ENCODE measurements at regions not wholly inside any gene's neighbourhood (a gene's known extent, or its start where the extent isn't known, plus 50 kb on each side); places are given as distances from the start of the nearest gene placed in this dataset.

DNA sequence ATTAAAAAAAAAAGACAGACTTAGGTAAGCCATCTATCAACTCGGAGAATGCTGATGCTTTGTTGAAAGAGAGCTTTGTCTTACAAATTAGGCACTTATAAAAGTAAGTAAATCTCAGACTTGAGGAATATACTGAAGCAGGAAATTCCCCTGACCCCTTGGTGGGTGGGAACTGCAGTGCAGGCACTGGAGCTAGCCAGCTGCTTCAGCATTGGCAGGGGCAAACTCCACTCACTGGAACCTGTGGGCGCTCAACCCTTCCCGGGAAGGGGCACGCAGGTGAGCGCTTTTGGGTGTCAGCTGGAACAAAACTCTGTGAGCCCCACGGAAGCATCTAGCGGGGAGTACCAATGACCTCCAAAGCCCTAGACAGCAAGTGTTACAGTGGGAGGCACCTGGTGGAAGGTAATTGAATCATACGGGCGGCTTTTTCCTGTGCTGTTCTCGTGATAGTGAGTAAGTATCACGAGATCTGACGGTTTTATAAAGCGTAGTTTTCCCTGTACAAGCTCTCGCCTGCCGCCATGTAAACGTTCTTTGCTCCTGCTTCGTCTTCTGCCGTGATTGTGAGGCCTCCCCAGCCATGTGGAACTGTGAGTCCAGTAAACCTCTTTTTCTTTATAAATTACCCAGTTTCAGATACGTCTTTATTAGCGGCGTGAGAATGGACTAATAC is 628.0 kb upstream of the CDH18 start:
- DNase-seq = no peak

DNA sequence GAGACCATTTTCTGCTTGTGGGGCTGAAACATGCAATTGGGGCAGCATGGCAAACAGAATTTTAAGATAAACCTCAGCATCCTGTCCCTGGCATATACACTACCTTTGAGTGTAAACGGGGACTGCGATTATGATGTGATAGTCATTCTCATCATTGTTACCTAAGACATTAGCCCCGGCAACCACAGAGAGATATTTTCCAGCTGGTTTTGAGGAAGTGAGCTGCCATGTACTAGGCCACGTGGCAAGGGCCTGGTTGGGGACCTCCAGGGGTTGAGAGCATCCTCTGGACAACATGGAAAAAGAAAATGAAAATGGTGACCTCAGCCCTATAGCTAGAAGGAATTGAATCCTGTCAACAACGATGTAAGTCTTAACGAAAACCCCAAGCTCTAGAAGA is 623.6 kb upstream of the CDH18 start:
- DNase-seq = no peak

DNA sequence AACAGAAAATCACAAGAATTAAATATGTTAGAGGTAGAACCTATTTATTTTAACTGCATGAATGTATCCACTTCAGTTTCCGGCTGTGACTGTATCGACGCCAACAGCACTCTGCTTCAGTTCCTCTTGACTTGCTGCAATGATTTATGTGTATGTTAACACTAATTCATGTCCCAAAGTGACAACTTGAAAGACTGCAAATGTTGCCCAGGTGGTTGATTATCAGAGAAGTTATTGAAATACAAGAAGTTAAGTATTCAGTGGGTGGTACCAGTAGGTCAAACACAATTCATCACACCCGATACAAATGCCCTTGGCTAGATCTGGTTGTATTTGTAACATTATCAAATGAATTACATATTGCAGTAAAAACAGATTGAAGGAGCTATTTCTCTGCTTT is 622.7 kb upstream of the CDH18 start:
- DNase-seq = no peak

DNA sequence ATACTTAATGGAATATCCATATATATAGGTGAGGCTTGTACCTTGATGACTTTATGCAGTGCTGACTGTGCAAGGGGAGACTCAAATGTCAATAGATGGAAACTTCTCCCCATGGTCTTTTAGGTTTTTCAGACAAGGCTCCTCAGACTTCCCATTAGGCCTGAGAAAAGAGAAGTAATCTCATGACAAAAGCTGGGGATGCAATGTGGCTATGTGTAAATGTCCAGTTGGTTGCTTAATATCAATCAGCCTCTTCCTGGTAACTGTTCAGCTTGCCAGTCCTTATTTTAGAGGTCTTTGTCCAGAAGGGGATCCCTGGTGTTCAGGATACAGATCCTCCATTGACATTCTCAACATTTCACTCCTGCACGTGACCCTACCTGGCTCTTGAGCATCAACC is 621.1 kb upstream of the CDH18 start:
- peak; percentile 26 to 28 for DNase-seq

DNA sequence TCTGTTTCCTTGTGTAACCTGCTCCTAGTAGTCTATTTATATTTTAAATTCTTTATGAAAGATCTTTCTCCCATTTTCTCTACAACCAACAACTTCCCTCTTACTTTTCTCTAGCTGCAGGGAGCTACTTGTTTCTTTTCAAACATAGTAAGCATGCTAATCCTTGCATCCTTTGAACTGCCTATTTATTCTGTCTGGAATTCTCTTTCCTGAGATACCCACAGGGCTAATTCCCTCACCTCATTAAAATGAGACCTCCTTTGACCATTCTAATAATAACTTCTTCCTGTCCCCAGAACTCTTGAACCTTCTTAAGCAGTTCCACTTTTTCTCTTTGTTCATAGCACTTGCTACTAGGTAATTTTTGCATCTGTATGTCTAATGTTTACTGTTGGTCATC is 620.6 kb upstream of the CDH18 start:
- DNase-seq = no peak

DNA sequence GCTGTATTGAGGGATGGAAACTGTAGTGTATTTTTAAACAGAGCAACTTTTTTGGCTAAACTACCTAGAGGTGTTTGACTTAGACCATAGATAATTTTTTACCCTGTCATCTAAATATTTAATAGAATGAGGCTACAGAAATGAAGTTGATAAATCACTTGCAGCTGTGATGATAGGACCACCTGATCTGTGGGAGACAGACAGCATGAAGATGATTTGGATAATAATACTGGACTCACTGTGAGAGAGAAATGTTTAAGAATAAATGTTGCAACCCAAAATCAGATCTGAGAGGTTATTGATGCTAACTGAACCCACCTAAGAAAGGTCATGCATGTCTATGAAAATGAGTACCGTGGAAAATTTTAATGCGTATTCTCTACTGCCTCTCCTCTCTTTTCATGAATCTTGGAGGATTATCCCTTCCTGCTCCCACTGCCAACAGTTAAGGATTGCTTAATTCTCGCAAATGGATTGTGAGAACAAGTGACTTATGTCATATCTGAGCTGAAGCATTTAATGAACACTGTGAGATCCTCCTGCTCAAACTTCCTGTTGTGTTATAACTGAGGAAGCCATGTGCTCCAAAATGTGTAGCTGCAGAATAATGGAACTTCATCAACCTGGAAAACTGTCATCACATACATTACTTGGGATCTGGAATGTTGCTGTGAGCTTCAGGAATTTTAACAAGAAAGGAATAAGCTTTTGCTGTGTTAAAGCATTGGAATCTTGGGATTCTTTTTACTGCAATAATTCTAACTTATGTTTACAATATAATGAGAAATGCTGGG is 617.9 kb upstream of the CDH18 start:
- no peak for DNase-seq

DNA sequence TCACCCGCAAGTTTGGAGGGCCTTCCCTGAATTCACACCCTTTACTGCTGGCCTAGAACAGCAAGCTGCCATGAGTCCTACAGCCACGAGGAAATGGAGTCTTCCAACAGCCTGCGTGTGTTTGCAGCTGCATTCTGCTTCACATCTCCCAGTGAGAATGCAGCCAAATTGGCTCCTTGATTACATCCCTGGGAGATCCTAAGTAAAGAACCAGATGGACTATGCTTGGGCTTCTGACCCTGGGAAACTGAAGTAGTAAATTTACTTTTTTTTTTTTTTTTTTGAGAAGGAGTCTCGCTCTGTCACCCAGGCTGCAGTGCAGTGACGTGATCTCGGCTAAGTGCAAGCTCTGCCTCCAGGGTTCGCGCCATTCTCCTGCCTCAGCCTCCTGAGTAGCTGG is 617.0 kb upstream of the CDH18 start:
- DNase-seq = no peak

DNA sequence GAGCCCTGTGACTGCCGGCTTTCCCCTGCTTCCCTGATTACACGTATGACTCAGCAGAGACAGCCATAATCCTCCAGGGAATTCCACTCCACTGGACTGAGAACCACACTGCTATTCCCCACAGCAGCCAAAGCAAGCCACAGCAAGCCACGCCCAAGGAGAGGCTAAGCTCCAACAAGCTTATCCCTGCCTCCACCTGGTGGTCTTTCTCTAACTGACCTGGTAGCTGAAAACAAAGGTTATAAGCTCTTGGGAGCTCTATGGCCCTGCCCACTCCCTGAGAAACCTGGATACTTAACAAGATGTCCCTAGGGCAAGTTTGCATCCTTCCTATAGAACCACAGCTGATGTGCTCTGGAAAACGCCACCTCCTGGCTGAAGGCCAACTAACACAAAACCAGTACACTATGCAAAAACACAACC is 613.7 kb upstream of the CDH18 start:
- DNase-seq = no peak

DNA sequence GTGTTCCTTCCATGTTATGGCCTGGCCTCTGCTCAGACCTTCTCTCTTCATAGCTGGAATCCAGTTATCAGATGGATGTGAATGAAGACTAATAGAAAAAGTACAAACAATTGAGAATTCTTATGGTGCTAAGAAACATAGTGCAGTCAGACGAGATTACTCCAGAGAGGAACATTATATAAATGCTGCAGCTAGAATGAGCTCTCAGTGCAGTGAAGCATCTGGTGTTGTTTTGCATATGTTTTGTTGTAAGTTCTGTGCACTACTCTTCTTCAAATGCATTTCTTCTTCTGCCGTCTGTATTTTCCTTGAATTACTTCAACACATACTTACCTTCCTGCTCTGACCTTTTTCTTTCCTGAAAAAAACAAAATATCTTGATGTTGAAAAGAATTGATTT is 602.4 kb upstream of the CDH18 start:
- DNase-seq = no peak

DNA sequence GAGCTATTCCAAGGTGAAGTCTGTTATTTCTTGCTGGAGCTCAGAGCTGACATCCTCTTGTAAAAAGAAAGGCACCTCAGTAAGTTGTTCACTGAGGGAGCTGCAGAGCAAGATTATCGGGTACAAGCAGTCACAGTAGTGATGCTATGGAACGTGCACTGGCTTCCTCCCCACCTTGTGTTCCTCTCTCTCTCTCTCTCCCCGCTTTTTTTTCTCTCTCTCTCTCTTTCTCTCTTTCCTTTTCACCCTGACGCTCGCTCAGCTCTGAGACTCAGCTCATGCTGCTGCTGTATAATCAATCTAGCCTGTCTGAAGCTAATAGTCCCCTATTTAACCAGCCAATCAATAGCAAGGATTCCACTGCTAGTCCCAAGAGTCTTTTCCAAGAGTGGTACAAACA is 587.6 kb upstream of the CDH18 start:
- DNase-seq = no peak

DNA sequence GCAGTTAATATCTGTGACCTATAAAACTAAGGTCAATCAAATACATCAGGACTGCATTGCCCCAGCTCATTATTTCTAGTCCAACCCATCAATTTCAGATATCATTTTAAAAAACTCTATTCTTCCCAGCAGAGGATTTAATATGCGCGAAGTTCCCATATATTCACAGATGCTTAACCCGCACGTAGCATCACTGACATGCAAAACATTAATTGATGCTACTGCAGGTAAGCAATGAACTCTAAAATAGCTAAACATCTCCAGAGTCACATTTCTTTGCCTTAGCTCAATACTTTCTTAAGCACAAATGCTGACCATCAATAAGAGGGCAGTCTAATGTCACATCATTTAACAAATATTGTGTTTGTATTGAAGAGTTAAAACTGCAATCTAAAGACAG is 586.6 kb upstream of the CDH18 start:
- DNase-seq = no peak

DNA sequence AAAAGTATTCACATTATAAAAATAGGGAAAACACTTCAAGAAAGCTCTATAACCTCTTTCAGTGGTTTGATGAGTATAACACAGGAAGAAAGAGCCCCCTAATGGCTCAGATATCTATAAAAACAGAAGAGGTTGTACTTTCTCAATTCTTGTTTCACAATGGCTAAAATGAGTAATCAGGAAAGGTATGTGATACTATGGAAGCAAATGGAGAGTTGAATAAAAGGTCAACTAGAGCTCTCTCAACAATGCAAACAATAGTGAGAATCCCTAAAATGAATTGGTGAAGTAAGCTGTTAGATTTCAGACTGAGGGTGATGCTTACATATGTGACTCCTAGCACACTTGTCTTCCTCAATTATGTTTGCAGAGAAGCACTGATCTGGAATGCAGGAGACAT is 584.6 kb upstream of the CDH18 start:
- no peak for DNase-seq

DNA sequence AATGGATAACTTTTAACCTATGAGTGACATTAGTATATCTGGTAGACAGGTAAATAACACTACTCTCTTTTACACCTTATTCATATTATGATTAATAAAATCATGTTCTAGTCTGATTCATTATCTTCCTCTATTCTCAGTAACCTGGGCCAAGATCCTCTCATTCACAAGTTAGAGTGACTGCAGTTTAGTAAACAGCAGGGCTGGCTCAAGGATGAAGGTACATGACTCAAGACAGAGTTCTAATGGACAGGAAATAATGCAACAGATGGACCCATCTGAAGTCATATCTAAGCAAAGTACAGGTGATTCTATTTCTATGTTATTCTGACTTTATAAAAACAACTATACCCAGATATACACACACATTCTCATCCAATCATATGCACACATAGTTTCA is 582.5 kb upstream of the CDH18 start:
- no peak for DNase-seq

DNA sequence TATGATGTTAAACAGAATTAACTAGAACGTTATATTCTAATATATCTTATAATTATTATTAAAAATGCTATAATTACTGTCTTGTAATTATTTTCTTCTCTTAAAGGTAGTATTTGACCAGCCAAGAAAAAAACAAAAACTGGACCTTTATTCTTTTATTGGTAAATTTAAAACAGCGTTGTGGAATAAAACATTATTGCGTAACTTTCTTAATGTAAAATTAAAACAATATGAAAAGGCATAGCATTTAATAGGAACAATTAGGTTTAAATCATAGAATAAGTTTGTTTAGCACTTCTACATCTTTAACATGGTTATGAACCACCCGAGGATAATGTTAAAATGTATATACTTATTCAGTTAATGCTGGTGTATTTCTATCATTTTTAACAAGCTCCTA is 574.5 kb upstream of the CDH18 start:
- DNase-seq = no peak

DNA sequence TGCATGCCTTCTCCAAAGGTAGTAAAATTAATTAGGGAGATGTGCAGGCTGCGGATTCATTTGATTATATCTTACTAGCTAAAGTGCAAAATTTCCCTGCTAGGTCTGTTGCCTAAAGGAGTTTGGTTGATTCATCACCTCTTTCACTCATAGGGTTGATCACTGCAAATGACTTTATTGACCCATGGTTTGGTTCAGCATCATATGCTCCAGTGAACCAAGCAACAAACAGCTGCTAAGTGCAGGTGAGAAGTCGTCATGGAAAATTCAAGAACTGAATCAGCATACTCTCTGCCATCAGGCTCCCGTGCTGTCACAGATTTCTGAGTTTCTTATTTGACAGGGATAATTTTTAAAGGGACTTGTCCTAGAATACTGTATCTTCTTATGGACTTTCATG is 571.8 kb upstream of the CDH18 start:
- DNase-seq = no peak

DNA sequence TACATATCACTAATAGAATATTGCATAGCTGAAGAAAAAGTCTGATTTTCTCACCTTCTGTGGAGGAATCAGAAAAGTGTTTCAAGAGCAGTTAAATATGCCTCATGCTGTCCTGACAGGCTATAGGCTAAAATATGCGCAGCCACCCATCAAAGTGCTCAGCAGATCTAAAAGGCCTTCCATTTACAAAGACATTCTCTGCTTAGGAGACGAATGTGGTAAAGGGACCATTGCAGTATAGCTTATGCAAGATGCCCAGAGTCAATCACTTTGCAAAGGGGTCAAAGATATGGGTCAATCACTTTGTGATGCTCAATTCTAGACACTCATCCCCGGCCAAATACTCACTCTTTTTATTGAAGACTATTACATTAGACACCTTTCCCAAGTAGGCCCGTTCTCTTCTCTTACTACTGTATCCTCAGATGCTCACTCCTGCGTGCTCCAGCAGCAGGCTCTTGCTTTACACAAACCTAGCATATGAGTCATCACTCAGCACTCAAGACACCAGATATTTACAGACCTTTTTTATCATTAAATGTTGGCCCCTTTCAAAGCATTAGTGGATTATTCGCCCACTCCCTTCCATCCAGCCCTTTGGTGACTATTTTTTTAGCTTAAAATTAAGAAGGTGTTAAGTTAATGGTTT is 568.2 kb upstream of the CDH18 start:
- no peak for DNase-seq

DNA sequence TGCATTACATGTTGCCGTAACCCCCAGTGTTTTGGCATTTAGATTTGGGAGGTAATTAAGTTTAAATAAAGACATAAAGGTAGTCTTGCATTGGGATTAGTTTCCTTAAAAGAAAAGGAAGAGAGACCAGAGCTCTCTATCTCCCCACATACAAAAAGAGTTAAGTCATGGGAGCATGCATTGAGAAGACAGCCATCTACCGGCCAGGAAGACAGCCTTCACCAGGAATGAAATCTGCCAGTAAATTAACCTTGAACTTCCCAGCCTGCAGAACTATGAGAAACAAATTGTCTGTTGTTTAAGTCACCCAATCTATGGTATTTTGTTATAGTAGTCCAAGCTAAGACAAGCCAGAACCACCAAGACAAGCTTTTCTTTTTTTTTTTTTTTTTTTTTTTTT is 567.0 kb upstream of the CDH18 start:
- DNase-seq = no peak

DNA sequence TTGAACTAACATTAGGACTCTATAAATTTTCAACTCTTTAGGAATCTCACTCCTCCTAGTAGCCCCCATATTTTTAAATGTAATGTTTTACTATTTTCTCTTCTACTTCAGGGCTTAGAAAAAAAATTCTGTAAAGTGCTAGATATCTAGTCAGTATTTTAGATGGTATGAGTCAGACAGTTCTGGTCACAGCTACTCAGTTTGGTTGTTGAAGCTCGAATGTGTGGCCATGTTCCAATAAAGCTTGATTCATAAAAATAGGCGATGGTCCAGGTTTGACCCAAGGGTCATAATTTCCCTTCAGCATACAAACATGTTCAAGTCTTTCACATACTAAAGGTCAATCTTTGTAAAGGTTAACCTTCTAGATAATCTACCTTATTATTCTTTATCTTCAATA is 566.0 kb upstream of the CDH18 start:
- no peak for DNase-seq

DNA sequence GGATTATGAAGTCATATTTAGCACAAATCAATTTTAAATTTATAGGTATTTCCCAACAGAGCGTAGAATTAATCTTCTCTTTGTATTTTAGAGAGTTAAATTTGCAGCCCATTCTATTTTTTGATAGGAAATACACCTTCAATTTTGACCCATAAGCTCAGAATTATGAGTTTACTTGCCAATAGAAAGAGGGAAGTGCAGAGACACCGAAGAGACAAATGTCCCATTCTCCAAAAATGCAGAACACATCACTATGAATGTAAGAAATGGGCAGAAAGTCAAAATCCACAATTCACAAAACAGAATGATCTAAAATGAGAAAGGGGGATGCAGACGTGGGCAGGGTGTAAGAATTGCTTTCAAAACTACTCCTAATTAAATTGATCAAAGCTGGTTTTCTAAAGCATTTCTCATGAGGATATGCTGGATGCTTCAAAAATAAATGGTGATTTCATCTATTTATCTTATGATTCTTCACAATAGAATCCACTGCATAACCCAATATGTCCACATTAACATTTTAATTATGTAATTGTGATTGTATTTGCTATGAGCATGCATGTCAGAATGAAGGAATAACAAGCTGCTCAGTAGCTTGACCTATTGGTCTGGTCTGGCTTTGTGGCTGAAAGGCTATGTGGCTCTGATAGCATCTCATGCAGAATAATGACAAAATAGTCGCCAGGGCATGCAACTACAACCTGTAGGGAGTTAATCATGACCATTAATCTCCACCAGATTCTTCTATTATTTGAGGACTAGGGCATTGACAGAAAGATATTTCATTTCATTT is 550.1 kb upstream of the CDH18 start:
- DNase-seq = no peak

DNA sequence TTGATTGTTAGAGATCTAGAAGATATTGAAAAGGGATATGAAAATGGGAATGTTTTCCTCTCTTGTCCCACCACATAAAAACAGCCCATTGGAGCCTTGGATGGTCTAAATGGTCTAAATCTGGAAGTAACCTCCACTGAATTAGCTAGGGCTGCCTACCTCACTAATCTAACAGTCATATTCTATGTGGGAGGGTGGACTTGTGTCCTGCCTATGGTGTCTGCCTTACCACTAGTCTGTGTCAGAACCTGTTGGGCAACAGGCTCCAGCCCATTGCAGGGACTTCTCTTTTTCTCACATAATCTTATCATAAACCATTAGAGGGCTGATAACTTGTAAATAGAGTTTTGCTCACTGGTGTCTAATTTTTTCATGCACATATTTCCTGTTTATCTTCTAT is 548.8 kb upstream of the CDH18 start:
- DNase-seq = peak; percentile 23 to 51

DNA sequence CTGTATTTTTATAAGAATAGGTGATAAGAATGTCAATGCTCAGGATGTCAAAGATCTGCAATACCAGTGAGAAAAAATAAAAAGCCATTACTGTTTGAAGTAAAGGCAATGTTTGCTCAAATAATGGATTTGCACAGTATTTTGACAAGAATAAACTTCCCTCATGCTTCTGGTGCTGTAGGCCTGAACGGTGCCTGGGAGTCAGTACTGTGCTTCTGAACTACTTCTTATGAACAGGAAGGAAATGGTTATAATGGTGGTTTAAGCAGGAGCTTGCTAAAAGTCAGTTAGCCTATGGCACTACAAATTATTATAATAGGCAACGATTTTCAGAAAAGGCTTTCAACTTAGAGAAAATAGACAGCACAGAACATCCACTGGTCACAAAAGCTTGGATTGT is 548.3 kb upstream of the CDH18 start:
- DNase-seq = no peak

DNA sequence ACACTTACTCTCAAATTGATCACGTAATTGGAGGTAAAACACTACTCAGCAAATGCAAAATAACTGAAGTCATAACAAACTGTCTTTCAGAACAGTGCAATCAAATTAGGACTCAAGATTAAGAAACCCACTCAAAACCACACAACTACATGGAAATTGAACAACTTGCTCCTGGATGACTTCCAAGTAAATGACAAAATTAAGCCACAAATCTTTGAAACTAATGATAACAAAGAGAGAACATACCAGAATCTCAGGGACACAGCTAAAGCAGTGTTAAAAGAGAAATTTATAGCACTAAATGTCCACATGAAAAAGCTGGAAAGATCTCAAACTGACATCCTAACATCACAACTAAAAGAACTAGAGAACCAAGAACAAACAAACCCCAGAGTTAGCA is 540.5 kb upstream of the CDH18 start:
- DNase-seq = no peak

DNA sequence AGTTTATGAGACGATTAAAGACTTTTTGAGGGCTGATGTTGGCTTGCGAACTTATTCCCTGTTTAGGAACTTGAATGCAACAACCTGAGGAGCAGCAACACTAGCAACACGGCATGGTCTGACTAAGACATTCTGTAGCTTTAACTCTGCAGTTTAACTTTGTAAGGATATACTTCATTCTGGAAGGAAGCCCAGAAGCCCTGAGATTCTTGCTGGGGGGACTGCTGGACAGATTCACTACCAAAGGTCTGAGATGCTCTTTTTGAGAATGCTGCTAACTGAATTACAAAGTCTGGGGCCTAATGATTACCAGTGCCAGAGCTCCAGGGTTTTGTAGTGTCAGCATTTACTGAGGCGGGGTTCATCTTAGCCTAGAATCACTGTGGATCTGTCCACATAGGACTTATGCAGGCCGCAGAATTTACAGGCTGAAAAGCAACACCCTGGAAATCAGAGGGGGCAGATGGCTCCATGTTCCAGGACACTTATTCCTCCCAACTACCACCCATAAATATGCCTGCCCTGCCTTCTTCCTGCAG is 537.1 kb upstream of the CDH18 start:
- DNase-seq = no peak

Data from inflammatory macrophage treated with lipopolysaccharide for 1 hour (primary cell).